Breast epithelium (tissue), 3 donors: ENCODE measurements at regions not wholly inside any gene's neighbourhood (a gene's known extent, or its start where the extent isn't known, plus 50 kb on each side); places are given as distances from the start of the nearest gene placed in this dataset.

Experiments used
- POLR2A ChIP-seq: fragments of 450-650 bp; IDR thresholded peaks from one replicate; pipeline ENCODE4 v1.6.1; 2016; ENCODE audit warnings: antibody characterized with exemption, mild to moderate bottlenecking, moderate library complexity
- POLR2AphosphoS5 ChIP-seq, 3 donors: sonication (generic); formaldehyde crosslinking; IDR thresholded peaks; one replicate each; pipeline ENCODE4 v1.6.1; 2017; ENCODE audit warnings: antibody characterized with exemption in 3 of 3
- TF ChIP-seq, protein P1 (sequence below), 3 donors: fragments of 450-650 bp; IDR thresholded peaks; one replicate each; pipeline ENCODE4 v1.5.1; 2016 to 2017; ENCODE audit warnings: antibody characterized with exemption in 3 of 3, mild to moderate bottlenecking in 3 of 3, moderate library complexity in 3 of 3

- TF ChIP-seq, protein P1, sequence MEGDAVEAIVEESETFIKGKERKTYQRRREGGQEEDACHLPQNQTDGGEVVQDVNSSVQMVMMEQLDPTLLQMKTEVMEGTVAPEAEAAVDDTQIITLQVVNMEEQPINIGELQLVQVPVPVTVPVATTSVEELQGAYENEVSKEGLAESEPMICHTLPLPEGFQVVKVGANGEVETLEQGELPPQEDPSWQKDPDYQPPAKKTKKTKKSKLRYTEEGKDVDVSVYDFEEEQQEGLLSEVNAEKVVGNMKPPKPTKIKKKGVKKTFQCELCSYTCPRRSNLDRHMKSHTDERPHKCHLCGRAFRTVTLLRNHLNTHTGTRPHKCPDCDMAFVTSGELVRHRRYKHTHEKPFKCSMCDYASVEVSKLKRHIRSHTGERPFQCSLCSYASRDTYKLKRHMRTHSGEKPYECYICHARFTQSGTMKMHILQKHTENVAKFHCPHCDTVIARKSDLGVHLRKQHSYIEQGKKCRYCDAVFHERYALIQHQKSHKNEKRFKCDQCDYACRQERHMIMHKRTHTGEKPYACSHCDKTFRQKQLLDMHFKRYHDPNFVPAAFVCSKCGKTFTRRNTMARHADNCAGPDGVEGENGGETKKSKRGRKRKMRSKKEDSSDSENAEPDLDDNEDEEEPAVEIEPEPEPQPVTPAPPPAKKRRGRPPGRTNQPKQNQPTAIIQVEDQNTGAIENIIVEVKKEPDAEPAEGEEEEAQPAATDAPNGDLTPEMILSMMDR (IDR thresholded peaks at IDR 0.05), result no peak
- TF ChIP-seq POLR2A (no peak), POLR2AphosphoS5 (IDR thresholded peaks at IDR 0.05) (no peak)
Measured at GRCh38 chr3:1534252-1534651, 441.4 kb downstream of the CNTN6 start.
